Transverse colon (tissue), 3 donors: ENCODE measurements at regions not wholly inside any gene's neighbourhood (a gene's known extent, or its start where the extent isn't known, plus 50 kb on each side); places are given as distances from the start of the nearest gene placed in this dataset.

Source experiments
- CTCF ChIP-seq, 5 experiments: fragments of 200-600 bp in 3 of 5; fragments of 450-650 bp in 2 of 5; sonication (generic) in 3 of 5; IDR thresholded peaks; 1 replicate in 2 of 5; 2 replicates in 3 of 5; pipeline ENCODE4 v1.5.1; 2016 to 2017; ENCODE audit warnings: antibody characterized with exemption in 5 of 5, inconsistent platforms in 3 of 5, mild to moderate bottlenecking in 2 of 5, moderate library complexity in 1 of 5
- POLR2A ChIP-seq: fragments of 450-650 bp; IDR thresholded peaks from one replicate; pipeline ENCODE4 v1.6.1; 2016; ENCODE audit warnings: antibody characterized with exemption, mild to moderate bottlenecking, moderate library complexity

GRCh38 chr16:8080817-8081216 is 509.5 kb downstream of the TMEM114 start:
- TF ChIP-seq CTCF (IDR thresholded peaks at IDR 0.05) (no peak), POLR2A (no peak)
